ENCODE measurements at regions not wholly inside any gene's neighbourhood (a gene's known extent, or its start where the extent isn't known, plus 50 kb on each side); places are given as distances from the start of the nearest gene placed in this dataset.

DNA sequence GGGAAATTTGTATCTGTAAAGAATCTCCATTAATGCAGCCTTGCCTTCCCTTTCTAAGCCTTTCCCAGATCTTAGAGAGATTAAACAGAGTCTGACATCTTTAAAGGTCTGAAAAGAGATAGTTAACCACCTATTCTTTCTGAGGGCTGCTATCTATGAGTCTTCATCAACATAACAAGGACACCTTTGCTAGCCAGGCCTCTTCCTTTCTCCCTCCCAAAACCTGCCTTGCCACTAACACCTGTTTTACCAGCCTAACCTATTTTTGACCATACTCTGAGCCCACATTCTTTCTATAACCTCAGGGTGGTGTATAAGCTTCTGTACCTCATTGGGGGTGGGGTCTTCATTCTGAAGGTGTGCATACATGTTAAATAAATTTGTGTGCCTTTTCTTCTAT lies 217.1 kb downstream of the IPMK start (continued):
- no peak for TF ChIP-seq EZH2 (IDR thresholded peaks at IDR 0.05; ENCODE audit: low read depth, unreplicated experiment)
- TF ChIP-seq STAT1 (IDR thresholded peaks at IDR 0.05; ENCODE audit: unreplicated experiment), result no peak

DNA sequence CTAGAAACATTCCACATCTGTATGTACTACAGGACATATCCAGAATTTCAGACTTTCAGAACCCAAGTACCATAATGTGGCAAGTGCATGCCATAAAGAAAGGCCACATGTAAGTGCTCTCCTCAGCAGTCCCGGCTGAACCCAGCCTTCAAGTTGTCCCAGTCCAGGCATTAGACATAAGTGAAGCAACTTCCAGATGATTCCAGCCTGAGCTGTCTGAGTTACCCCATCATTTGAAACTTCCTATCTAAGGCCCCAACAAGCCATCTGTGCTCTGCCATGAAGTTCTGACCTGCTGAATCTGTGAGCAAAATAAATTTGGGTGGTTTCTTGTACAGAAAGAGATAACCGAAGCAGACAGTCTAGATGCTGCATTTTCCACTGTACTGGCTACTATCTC lies 218.8 kb downstream of the IPMK start:
- H3K27ac Mint-ChIP-seq, result no peak overlapping the region; the same call in 1 of the 2 replicates
- DNase-seq (ENCODE audit: low spot score), result no peak
- no peaks in the 10 kb centered on the region for H3K27me3 Mint-ChIP-seq (ENCODE audit: insufficient read depth, low read depth, poor library complexity)
- Histone ChIP-seq H3K4me3 (no peak overlapping the region), H3K79me2 (replicated peaks; ENCODE audit: insufficient read depth) (no peaks in the 10 kb centered on the region), H3K9me2 (ENCODE audit: insufficient read depth) (peaks cover 24% of the 10 kb centered on the region), H3K27ac (ENCODE audit: low read depth) (0 out of 2 replicates have a peak overlapping the region, but pooled peaks have one; percentile 12), H2AFZ (no peak overlapping the region), H3K27me3 (ENCODE audit: insufficient read depth) (no peaks in the 10 kb centered on the region), H3K4me2 (0 out of 2 replicates have a peak overlapping the region, but pooled peaks have one; percentile 45), H3K36me3 (ENCODE audit: insufficient read depth) (no peaks in the 10 kb centered on the region; the same call in 1 of the 2 replicates), H3F3A (replicated peaks; ENCODE audit: low read depth) (no peaks in the 10 kb centered on the region), H4K20me1 (replicated peaks; ENCODE audit: insufficient read depth) (no peaks in the 10 kb centered on the region), H3K4me1 (ENCODE audit: insufficient read depth) (peaks cover 46% of the 10 kb centered on the region)
- H3K9me3 Mint-ChIP-seq, result no peaks in the 10 kb centered on the region
- ATAC-seq, result no peak
- H3K36me3 Mint-ChIP-seq (ENCODE audit: low read depth), result peaks cover 8% of the 10 kb centered on the region; the same call in 1 of the 3 replicates
- H3K4me1 Mint-ChIP-seq, result peaks cover 49% of the 10 kb centered on the region
- H3K4me3 Mint-ChIP-seq, result no peak overlapping the region
- TF ChIP-seq CREB1 (CRISPR knock-in tag; IDR thresholded peaks at IDR 0.05; ENCODE audit: low read depth), result no peak

DNA sequence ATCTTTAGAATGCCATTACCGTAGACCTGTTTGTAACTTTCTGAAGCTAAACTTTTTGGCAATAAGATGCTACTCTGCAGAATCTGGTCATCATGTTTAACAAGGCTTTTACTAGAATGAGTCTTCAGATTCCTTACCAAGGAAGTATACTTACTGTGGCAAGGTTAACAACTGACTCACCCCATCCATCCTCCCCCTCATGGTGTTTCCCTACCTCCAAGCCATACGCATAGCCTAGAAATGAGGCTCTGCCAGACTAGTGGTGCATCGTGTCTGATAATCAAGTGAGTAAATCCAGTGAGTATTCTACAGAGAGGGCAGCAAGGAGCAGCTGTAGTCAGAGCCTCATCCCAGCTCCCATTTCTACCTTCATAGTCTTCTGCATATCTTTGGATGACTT lies 223.6 kb downstream of the IPMK start:
- no peaks in the 10 kb centered on the region; the same call in 1 of the 2 replicates for H3K36me3 ChIP-seq (ENCODE audit: insufficient read depth)
- peaks cover 24% of the 10 kb centered on the region for H3K9me2 ChIP-seq (ENCODE audit: insufficient read depth)
- no peaks in the 10 kb centered on the region for H4K20me1 ChIP-seq (replicated peaks; ENCODE audit: insufficient read depth)
- H3K4me3 Mint-ChIP-seq, result no peak overlapping the region
- H3K36me3 Mint-ChIP-seq (ENCODE audit: low read depth), result peaks cover 12% of the 10 kb centered on the region; the same call in 1 of the 3 replicates
- DNase-seq (ENCODE audit: low spot score) (no peak), ATAC-seq (no peak)
- H3K27me3 Mint-ChIP-seq (ENCODE audit: insufficient read depth, low read depth, poor library complexity), result no peaks in the 10 kb centered on the region
- peaks cover 2% of the 10 kb centered on the region for H3K4me1 ChIP-seq (ENCODE audit: insufficient read depth)
- no peak overlapping the region for H3K27ac ChIP-seq (ENCODE audit: low read depth)
- H3F3A ChIP-seq (replicated peaks; ENCODE audit: low read depth), result no peaks in the 10 kb centered on the region
- peaks cover 11% of the 10 kb centered on the region; the same call in 2 of the 3 replicates for H3K9me3 Mint-ChIP-seq
- no peaks in the 10 kb centered on the region for H3K27me3 ChIP-seq (ENCODE audit: insufficient read depth)
- peaks cover 9% of the 10 kb centered on the region for H3K4me1 Mint-ChIP-seq
- H3K4me2 ChIP-seq, result no peak overlapping the region
- H3K27ac Mint-ChIP-seq, result no peak overlapping the region
- H3K79me2 ChIP-seq (replicated peaks; ENCODE audit: insufficient read depth), result no peaks in the 10 kb centered on the region
- peak overlapping the region; percentile 86 for H2AFZ ChIP-seq
- H3K4me3 ChIP-seq, result no peak overlapping the region
- TF ChIP-seq NANOG (IDR thresholded peaks at IDR 0.05; ENCODE audit: borderline replicate concordance) (no peak), EZH2 (IDR thresholded peaks at IDR 0.05; ENCODE audit: low read depth, unreplicated experiment) (no peak), CREB1 (CRISPR knock-in tag; IDR thresholded peaks at IDR 0.05; ENCODE audit: low read depth) (no peak), STAT1 (IDR thresholded peaks at IDR 0.05; ENCODE audit: unreplicated experiment) (no peak), POLR2AphosphoS5 (IDR thresholded peaks at IDR 0.05; ENCODE audit: low read depth) (no peak), EZH2phosphoT487 (IDR thresholded peaks at IDR 0.05; ENCODE audit: unreplicated experiment) (no peak), ZNF331 (CRISPR knock-in tag; IDR thresholded peaks at IDR 0.05; ENCODE audit: low read depth) (no peak)
- TF ChIP-seq, protein P1, sequence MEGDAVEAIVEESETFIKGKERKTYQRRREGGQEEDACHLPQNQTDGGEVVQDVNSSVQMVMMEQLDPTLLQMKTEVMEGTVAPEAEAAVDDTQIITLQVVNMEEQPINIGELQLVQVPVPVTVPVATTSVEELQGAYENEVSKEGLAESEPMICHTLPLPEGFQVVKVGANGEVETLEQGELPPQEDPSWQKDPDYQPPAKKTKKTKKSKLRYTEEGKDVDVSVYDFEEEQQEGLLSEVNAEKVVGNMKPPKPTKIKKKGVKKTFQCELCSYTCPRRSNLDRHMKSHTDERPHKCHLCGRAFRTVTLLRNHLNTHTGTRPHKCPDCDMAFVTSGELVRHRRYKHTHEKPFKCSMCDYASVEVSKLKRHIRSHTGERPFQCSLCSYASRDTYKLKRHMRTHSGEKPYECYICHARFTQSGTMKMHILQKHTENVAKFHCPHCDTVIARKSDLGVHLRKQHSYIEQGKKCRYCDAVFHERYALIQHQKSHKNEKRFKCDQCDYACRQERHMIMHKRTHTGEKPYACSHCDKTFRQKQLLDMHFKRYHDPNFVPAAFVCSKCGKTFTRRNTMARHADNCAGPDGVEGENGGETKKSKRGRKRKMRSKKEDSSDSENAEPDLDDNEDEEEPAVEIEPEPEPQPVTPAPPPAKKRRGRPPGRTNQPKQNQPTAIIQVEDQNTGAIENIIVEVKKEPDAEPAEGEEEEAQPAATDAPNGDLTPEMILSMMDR (conservative IDR thresholded peaks at IDR 0.05; ENCODE audit: low read depth in 2 of 2), result no peak
- TF ChIP-seq, protein P2, sequence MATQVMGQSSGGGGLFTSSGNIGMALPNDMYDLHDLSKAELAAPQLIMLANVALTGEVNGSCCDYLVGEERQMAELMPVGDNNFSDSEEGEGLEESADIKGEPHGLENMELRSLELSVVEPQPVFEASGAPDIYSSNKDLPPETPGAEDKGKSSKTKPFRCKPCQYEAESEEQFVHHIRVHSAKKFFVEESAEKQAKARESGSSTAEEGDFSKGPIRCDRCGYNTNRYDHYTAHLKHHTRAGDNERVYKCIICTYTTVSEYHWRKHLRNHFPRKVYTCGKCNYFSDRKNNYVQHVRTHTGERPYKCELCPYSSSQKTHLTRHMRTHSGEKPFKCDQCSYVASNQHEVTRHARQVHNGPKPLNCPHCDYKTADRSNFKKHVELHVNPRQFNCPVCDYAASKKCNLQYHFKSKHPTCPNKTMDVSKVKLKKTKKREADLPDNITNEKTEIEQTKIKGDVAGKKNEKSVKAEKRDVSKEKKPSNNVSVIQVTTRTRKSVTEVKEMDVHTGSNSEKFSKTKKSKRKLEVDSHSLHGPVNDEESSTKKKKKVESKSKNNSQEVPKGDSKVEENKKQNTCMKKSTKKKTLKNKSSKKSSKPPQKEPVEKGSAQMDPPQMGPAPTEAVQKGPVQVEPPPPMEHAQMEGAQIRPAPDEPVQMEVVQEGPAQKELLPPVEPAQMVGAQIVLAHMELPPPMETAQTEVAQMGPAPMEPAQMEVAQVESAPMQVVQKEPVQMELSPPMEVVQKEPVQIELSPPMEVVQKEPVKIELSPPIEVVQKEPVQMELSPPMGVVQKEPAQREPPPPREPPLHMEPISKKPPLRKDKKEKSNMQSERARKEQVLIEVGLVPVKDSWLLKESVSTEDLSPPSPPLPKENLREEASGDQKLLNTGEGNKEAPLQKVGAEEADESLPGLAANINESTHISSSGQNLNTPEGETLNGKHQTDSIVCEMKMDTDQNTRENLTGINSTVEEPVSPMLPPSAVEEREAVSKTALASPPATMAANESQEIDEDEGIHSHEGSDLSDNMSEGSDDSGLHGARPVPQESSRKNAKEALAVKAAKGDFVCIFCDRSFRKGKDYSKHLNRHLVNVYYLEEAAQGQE (IDR thresholded peaks at IDR 0.05; ENCODE audit: unreplicated experiment), result no peak
- TF ChIP-seq, protein P3, sequence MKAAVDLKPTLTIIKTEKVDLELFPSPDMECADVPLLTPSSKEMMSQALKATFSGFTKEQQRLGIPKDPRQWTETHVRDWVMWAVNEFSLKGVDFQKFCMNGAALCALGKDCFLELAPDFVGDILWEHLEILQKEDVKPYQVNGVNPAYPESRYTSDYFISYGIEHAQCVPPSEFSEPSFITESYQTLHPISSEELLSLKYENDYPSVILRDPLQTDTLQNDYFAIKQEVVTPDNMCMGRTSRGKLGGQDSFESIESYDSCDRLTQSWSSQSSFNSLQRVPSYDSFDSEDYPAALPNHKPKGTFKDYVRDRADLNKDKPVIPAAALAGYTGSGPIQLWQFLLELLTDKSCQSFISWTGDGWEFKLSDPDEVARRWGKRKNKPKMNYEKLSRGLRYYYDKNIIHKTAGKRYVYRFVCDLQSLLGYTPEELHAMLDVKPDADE (IDR thresholded peaks at IDR 0.05), result no peak
